HG03469 (cell line): ENCODE measurements at regions not wholly inside any gene's neighbourhood (a gene's known extent, or its start where the extent isn't known, plus 50 kb on each side); places are given as distances from the start of the nearest gene placed in this dataset.
"Not testable (repeated sequence)": the region's sequence is repeated elsewhere in the genome, so short reads cannot be mapped to it uniquely, and the experiment has no call there.

Experiments used
- ATAC-seq: cut with Tn5 transposase; IDR thresholded peaks from one replicate; pipeline ENCODE4 v1.9.1; 2021; ENCODE audit warnings: mild to moderate bottlenecking, moderate library complexity, moderate number of reproducible peaks; ENCODE audit not compliant: unreplicated experiment

DNA sequence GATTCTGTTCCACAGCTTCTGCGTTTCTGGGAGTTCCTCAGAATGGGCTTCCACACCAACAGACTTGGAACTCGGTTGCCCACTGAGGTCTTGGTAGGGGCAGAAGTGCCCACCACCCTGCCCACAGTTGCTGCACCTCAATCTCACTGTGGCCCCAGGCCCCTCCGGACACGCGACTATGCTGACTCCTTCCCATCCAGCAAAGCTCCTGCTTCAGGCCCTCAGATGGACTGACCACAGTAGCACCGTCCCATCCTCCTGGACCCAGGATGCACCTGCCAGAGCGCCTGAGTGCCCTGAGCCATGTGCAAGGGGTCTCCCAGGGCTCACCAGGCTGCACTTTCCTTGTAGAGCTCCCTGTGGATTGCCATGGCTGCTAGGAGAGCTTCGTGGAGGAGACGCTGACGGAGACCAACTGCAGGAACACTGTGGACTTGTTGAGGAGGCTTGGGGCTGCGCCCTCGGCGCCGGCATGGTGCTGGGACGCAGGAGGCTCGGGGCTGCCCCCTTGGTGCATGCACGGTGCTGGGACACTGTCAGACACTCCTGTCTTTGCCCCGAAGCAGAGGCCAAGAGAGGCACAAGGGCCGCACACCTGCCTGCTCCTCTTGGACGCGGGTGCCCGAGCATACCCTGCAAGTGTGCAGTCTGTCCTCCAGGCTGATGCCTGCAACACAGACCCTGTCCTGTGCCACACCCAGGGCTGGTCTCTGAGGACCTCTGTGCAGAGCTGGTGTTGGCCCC lies 201.3 kb downstream of the LIPI start:
- not testable (repeated sequence) for ATAC-seq

DNA sequence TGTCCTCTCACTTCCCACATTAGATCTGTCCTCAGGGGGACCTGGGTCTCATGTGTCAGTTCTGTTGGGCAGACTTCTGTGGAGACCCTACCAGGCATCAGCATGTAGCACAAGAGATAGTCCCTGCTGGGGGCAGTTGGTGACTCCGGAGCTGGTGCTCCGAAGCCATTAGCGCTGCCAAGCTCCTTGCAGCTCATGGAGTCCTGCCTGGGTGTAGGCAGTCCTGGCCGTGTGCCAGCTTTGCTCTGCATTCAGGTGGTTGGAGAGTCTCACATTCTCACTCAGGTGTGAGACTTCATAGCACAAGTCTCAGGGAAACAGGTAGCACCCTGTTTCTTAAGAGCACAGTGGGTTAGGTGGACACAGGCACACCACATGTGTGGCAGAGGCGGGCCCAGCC lies 202.3 kb downstream of the LIPI start:
- ATAC-seq: not testable (repeated sequence)

DNA sequence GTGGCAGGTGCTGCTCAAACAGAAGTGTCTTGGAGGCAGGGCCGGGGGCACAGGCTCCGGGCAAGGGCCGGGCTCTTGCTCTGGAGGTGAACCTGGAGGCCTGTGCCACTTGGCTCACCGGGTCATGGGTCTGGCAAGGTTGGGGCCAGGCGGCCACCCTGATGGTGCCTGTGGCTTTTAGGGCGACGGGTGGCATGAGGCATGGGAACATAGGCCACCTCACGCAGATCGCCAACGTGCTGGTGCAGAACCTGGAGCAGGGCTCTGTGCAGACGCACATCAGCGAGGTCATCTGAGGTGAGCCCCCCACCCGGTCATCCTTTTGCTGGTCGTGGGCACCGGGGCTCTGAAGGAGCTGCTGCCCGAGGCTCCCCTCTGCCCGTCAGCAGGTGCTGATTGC lies 202.7 kb downstream of the LIPI start:
- ATAC-seq: not testable (repeated sequence)

DNA sequence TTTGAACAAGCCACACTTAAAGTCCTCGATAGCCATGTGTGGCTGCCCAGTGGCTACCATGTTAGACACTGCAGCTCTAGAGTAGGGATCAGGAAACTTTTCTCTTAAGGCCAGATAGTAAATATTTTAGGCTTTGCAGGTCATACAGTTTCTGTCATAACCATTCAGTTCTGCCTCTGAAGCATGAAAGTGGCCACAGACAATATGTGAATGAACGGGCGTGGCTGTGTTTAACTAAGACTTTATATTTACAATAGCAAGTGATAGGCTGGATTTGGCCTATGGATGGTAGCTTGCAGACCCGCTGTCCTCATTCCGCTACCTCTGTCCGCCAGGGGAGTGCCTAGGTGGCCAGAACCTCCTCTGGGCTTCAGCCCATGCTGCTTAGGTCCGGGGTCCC lies 204.6 kb downstream of the LIPI start:
- not testable (repeated sequence) for ATAC-seq

DNA sequence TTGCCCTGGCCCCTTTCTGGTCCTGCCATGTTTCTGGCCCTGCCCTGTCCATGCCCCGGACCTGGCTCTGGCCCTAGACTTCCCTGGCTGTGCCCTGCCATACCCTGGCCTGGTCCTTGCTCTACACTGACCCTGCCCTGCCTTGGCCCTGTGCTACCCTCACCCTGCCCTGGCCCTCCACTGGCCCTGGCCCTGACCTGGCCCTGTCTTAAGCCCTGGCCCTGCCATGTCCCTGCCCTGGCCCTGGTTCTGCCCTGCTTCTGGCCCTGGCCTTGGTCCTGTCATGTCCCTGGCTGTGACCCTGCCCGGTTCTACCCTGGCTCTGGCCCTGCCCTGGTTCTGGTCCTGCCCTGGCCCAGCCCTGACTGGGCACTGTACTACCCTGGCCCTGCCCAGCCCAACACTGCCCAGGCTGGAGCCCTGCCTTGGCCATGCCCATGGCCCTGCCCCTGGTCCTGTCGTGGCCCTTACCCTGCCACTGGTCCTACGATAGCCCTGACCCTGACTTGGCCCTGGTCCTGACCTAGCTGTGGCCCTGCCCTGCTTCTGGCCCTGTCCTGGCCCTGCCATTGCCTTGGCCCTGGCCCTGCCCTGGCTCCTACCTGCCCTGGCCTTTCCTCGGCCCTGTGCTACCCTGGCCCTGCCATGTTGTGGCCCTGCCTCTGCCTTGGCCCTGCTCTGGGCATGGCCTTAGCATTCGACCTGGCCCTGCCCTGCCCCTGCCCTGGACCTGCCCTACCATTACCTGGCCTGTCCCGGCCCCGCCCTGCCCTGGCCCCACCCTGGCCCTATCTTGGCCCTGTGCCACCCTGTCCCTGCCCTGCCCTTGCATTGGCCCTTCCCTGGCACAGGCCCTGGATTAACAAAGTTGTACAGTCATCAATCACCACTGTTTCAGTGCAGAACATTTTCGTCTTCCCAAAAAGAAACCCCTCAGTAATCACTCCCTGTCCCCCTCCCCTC lies 223.5 kb downstream of the LIPI start:
- ATAC-seq: not testable (repeated sequence)

DNA sequence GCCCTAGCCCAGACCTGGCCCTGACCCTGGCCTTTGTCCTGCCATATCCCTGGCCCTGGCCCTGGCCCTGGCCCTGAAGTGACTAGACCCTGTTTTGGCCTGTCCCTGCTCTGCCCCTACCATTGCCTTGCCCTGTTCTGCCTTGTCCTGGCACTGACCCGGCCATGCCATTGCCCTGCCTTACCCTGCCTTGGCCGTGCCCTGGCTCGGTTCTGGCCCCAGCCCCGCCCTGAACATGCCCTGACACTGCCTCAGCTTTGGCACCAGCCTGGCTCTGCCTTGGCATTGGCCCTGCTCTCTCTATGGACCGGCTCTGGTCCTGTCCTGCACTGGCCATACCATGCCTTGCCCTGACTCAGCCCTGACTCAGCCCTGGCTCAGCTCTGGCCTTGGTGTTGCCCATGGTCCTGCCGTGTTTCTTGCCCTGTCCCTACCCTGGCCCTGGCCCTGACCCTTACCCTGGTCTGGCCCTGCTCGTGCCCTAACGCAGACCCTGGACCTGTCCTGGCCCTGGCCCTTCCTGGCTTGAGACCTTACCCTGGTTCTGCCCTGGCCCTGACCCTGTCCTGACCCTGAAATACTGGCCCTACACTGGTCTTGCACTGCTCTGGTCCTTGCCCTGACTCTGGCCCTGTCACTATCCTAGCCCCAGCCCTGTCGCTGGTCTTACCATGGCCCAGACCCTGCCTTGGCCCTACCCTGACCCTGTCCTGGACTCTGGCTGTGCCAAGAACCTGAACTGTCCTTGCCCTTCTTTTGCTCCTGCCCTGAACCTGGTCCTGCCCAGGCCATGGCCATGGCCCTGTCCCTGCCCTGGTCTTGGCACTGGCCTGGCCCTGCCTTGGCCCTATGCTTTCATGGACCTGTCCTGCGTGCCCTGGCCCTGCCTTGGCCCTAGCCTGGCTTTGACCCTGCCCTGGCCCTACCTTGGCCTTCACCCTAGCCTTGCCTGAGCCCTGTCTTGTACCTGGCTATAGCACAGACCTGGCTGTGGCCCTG lies 224.6 kb downstream of the LIPI start:
- not testable (repeated sequence) for ATAC-seq

DNA sequence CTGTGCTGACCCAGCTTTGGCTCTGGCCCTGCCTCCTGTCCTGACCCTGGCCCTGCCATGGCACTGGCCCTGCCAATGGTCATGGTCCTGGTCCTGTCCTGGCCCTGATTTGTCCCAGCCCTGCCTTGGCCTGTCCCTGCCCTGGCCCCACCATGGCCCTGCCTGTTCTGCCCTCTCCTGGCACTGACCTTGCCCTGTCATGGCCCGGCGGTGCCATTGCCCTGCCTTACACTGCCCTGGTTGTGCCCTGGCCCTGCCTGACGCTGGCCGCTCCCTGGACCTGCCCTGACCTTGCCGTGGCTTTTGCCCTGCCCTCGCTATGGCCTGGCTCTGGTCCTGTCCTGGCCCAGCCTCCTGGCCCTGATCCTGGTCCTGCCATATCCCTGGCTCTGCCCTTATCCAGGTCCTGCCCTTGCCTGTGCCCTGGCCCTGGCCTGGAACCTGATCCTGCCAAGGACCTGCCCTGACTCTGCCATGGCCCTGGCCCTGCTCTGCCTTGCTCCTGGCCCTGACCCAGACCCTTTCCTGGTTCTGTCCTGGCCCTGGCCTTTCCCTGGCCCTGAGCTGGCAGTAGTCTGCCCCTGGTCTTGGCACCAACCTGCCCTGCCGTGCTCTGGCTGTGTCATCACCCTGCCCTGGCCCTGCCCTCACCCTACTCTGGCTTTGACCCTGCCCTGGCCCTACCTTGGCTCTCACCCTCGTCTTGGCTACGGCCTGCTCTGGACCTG lies 225.5 kb downstream of the LIPI start:
- not testable (repeated sequence) for ATAC-seq

DNA sequence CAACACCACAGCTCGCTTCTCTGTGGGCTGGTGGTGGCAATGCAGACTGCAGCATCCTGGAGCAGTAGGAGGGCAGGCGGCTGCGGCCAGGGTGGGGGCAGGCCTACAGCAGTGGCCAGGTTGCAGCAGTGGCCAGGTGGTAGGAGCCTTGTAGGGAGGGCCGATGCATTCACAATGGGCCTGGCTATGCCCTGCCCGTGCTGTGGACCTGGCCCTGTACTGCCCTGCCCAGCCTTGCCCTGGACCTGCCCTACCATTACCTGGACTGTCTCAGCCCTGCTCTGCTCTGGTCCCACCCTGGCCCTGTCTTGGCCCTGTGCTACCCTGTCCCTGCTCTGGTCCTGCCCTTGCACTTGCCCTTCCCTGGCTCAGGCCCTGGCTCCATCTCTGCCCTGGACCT lies 226.0 kb downstream of the LIPI start:
- ATAC-seq: not testable (repeated sequence)

DNA sequence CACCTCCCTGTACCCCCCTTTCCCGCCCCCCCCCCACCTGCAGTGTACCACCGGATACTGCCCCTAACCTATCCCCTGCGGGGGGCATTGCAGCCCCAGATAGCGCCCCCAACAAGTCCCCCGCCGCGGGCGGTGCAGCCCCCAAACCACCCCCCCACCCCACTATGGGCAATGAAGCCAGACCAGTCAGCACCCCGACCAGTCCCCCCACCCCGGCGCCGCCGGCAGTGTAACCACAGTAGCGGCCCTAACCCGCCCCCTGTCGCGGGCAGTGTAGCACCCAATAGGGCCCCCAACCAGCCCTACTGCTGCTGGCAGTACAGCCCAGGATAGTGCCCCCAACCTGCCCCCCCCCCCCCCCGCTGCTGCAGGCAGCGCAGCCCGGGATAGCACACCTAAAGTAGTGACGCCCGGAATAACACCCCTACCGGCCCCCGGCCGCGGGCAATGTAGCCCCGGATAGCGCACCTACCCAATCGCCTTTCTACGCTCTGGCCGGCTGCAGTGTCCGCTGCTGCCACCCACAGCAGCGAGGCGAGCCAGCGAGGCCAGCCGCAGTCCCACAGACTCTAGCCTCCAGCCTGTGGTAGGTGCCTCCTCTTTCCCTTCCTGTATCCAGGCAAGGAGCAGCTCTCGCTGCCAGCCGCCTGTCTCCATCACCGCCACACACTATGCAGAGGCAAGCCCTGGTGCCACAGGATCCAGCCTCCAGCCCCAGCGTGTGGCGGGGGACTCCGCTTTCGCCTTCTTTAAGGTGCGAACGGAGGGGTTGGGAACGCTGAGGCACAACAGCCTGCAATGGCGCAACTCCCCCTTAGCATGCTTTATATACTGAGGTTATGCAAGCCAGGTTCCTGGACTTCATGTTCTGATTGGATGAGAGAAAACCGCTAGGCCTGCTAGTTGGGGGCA lies 229.3 kb downstream of the LIPI start:
- not testable (repeated sequence) for ATAC-seq

DNA sequence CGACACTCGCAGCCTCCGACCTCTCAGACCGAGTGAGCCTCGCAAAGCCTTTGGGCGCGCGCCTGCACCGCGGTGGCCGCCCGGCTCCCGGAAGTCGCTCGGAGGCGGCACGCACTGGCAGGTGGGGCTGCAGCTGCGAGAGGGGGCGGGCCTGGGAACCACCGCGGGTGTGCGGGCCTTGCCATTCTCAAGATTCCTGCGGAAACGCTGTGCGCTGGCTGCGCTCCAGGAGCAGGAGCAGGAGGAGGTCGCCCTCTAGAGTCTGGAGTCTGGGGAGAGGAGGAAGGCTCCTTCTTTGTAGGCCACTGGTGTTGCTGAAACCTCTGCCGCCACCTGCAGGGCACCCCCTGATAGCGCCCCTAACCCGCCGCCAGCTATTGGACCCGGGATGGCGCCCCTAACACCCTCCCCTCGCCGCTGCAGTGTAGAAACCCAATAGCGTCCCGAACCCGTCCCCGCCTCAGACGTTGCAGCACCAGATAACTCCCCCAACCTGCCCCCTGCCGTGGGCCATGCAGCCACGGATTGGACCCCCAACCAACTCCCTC lies 230.6 kb downstream of the LIPI start:
- ATAC-seq: peak; percentile 82

DNA sequence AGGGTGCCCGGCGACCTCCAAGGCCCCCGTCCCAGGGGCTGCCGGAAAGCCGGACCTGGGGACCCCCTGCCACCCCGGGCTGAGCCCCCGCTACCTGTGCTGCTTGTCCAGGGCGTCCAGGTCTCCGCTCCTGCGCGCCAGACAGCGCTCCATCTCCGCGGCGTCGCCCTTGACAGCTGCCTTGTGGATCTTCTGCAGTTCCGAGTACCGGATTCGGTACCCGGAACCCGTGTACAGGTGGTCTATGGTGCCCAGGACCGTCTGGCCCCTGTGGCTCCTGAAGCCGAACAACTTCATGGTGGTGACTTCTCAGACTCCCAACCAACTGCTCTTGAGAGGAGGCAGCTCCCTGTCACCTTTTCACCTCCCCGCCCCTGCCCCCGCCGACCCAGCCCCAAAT lies 231.1 kb downstream of the LIPI start:
- ATAC-seq: not testable (repeated sequence)

DNA sequence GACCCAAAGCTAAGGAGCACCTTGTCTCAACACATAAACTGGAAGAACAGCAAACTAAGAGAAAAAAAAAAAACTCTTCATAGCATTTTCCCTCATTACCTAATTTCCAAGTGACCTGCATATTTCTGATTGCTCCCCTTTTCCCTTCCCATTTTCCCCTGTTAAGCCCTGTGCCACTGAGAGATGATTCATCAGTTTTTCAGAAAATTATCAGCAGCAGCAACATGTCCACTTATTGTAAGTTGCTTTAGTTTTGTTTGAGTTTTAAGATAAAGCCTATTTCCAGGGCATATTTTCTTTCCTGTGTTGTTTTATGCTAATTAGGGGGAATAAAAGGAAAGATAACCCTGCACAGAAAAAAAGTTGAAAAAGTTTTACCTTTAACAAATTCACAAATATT lies 236.2 kb downstream of the LIPI start:
- not testable (repeated sequence) for ATAC-seq

DNA sequence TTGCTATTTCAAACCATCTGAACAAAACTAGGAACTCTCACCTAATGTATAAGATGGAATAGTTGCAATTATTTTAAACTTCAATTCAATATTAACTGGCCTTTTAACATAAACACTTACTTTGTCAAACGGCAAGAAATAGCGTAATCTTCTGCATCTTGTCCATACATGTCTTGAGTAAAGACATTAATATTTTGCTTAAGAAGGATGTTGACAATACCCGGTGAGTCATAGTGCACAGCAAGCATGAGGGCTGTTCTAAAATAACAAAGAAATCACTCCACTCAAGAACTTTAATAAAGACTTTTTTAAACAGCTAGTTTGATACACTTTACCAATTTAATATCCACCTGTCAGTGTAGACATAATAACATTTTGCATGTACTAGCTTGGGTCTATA lies 240.9 kb downstream of the LIPI start:
- ATAC-seq: not testable (repeated sequence)

DNA sequence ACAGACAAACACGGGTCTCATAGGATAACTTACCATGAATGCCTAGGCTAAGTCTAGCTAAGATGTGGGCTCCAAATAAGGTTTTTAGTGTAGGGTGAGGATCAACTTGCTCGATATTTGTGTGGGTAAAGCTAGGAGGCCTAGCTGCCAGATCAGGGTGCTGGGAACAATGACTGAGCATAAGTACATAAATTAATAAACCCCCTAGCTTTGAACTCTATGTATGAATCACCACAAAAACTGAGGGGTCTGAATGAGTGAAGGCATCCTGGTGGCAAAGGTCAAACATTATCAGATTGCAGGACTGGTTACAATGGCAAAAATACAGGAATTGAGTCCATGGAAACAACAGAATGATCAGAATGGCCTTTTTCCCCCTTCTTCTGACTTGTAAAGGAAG lies 241.8 kb downstream of the LIPI start:
- ATAC-seq: not testable (repeated sequence)

DNA sequence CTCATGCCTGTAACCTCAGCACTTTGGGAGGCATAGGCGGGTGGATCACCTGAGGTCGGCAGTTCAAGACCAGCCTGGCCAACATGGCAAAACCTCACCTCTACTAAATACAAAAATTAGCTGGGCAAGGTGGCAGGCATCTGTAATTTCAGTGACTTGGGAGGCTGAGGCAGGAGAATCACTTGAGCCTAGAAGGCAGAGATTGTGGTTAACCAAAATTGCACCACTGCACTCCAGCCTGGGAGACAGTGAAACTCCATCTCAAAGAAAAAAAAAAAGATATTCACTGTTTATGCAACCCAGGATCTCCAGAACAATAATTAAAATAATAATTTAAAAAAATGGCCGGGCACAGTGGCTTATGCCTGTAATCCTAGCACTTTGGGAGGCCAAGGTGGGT lies 247.5 kb downstream of the LIPI start:
- not testable (repeated sequence) for ATAC-seq

DNA sequence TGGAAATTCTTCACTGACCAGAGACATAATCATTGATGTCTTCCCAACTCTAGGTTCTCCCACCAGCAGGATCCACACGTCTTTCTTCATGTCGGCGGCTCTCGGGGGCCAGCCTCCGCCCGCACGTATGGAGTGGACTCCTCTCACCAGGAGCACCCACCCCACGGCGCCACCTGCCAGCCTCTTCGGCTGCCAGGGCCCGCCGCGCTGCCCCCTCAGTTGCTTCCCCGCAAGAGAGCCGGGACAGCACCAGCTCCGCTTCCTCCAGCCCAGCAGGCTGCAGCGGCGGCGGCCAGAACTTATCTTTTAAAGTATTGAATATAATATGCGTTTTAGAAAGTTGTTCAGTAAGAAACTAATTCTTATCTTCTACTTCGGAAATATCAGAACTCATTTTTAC lies 273.5 kb downstream of the LIPI start:
- no peak for ATAC-seq

DNA sequence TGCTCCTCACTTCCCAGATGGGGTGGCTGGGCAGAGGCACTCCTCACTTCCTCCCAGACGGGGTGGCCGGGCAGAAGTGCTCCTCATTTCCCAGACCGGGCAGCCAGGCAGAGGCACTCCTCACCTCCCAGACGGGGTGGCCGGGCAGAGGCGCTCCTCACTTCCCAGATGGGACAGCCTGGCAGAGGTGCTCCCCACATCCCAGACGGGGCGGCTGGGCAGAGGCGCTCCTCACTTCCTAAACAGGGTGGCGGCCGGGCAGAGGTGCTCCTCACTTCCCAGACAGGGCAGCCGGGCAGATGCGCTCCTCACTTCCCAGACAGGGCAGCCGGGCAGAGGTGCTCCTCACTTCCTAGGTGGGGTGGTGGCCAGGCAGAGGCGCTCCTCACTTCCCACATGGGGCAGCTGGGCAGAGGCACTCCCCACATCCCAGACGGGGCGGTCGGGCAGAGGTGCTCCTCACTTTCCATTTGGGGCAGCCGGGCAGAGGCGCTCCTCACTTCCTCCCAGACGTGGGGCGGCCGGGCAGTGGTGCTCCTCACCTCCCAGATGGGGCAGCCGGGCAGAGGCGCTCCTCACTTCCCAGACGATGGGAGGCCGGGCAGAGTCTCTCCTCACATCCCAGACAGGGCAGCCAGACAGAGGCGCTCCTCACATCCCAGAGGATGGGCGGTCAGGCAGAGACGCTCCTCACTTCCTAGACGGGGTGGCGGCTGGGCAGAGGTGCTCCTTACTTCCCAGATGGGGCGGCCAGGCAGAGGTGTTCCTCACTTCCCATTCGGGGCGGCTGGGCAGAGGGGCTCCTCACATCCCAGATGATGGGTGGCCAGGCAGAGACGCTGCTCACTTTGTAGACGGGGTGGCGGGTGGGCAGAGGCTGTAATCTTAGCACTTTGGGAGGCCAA lies 274.5 kb downstream of the LIPI start:
- not testable (repeated sequence) for ATAC-seq
